ENCODE measurements at regions not wholly inside any gene's neighbourhood (a gene's known extent, or its start where the extent isn't known, plus 50 kb on each side); places are given as distances from the start of the nearest gene placed in this dataset.

DNA sequence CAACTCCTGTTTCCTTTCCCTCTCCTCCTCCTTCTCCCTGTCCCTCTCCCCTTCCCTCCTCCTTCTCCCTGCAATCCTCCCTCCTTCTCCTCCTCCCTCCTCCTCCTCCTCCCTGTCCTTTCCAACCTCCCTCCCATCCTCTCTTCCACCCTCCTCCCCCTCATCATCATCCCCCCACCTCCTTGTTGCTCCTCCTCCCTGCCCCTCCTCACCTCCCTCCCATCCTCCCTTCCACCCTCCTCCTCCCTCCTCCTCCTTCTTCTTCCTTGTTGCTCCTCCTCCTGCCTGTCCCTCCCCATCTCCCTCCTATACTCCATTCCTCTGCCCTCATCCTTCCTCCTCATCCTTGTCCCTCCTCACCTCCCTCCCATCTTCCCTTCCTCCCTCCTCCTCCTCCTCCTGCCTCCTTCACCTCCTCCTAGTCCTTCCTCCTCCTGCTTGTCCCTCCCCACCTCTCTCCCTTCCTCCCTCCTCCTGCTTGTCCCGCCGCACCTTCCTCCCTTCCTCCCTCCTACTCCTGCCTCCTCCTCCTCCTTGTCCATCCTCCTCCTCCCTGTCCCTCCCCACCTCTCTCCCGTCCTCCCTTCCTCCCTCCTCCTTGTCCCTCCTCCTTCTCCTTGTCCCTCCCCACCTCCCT, 222.5 kb downstream of the IRF8 start:
- TF ChIP-seq CTCF (IDR thresholded peaks at IDR 0.05; ENCODE audit: low read depth, low read length, poor library complexity, severe bottlenecking) (no peak), EZH2phosphoT487 (IDR thresholded peaks at IDR 0.05; ENCODE audit: borderline replicate concordance, low read length) (no peak)

All from DOHH2 (cell line).